Erythroblast (primary cell): ENCODE measurements at regions not wholly inside any gene's neighbourhood (a gene's known extent, or its start where the extent isn't known, plus 50 kb on each side); places are given as distances from the start of the nearest gene placed in this dataset.

ENCODE experiments used
- GATA1 ChIP-seq: IDR thresholded peaks from 2 replicates; pipeline ENCODE4 v1.6.1; 2011; ENCODE audit warnings: low read depth, mild to moderate bottlenecking, control low read depth, low read length, moderate library complexity
- POLR2A ChIP-seq: IDR thresholded peaks from 2 replicates; pipeline ENCODE4 v1.6.1; 2011; ENCODE audit warnings: mild to moderate bottlenecking, low read length

DNA sequence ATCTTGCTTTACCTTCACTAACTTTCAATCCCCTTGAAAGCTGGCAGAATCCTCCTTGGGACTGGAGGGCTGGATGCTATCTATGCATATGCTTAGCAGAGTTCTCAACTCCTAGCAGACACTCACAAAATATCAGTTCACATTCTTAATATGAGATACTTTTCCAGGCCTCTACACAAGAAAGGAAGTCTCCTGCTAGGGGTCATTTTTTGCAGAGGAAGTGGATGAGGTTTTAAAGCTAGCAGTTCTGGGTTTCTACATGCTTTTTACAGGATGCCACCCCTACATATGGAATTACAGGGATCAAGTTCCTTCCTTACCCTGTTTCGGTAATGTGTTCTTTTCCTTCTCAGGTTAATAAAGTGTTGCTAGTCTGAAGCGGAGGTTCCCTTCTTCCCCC, 206.3 kb upstream of the TP63 start:
- TF ChIP-seq POLR2A (no peak), GATA1 (no peak)
